Loucy (cell line): ENCODE measurements at regions not wholly inside any gene's neighbourhood (a gene's known extent, or its start where the extent isn't known, plus 50 kb on each side); places are given as distances from the start of the nearest gene placed in this dataset.

ENCODE experiments used
- H2AFZ ChIP-seq: fragments of 200-600 bp; sonication (generic); 2 replicates; pipeline ENCODE4 v1.6.0; 2016; ENCODE audit warnings: antibody characterized with exemption, mild to moderate bottlenecking, low read length, moderate library complexity
- H3F3A ChIP-seq: fragments of 200-600 bp; 2 replicates; pipeline ENCODE4 v1.6.0; 2016; ENCODE audit warnings: antibody characterized with exemption, low read depth, mild to moderate bottlenecking
- H3K27me3 ChIP-seq: fragments of 200-600 bp; sonication (generic); 2 replicates; pipeline ENCODE4 v1.6.1; 2014; ENCODE audit warnings: low read length, mild to moderate bottlenecking; ENCODE audit not compliant: insufficient read depth, poor library complexity, severe bottlenecking
- H3K36me3 ChIP-seq: fragments of 200-600 bp; sonication (generic); 2 replicates; pipeline ENCODE4 v1.6.1; 2016; ENCODE audit warnings: low read length; ENCODE audit not compliant: insufficient read depth
- H3K4me1 ChIP-seq: fragments of 200-600 bp; sonication (generic); 2 replicates; pipeline ENCODE4 v1.5.1; 2014; ENCODE audit warnings: low read length, mild to moderate bottlenecking; ENCODE audit not compliant: insufficient read depth, poor library complexity, severe bottlenecking
- H3K4me2 ChIP-seq: fragments of 200-600 bp; sonication (generic); 2 replicates; pipeline ENCODE4 v1.6.0; 2014; ENCODE audit warnings: antibody characterized with exemption, low read length, low read depth, mild to moderate bottlenecking; ENCODE audit not compliant: poor library complexity, severe bottlenecking
- H3K4me3 ChIP-seq: fragments of 200-600 bp; sonication (generic); 2 replicates; pipeline ENCODE4 v1.5.1; 2014; ENCODE audit warnings: low read length, mild to moderate bottlenecking, mixed read lengths; ENCODE audit not compliant: poor library complexity, severe bottlenecking
- H3K79me2 ChIP-seq: fragments of 200-600 bp; sonication (generic); 2 replicates; pipeline ENCODE4 v1.6.1; 2014; ENCODE audit warnings: low read length; ENCODE audit not compliant: insufficient read depth
- H3K9ac ChIP-seq: fragments of 200-600 bp; sonication (generic); 2 replicates; pipeline ENCODE4 v1.6.0; 2014; ENCODE audit warnings: mild to moderate bottlenecking, low read depth, low read length, moderate library complexity; ENCODE audit not compliant: poor library complexity, severe bottlenecking
- H3K9me2 ChIP-seq: fragments of 200-600 bp; sonication (generic); replicated peaks from 2 replicates; pipeline ENCODE4 v1.6.1; 2016; ENCODE audit warnings: low read depth, low read length, mixed read lengths
- H3K9me3 ChIP-seq: fragments of 200-600 bp; sonication (generic); 2 replicates; pipeline ENCODE4 v1.6.1; 2014; ENCODE audit warnings: mild to moderate bottlenecking, antibody characterized with exemption, low read length, low read depth; ENCODE audit not compliant: insufficient read depth
- H4K20me1 ChIP-seq: fragments of 200-600 bp; sonication (generic); 2 replicates; pipeline ENCODE4 v1.6.0; 2014; ENCODE audit warnings: antibody characterized with exemption, low read length, mild to moderate bottlenecking; ENCODE audit not compliant: insufficient read depth, poor library complexity, severe bottlenecking
- EZH2phosphoT487 ChIP-seq: fragments of 200-600 bp; IDR thresholded peaks from 2 replicates; pipeline ENCODE4 v1.6.1; 2018; ENCODE audit warnings: antibody characterized with exemption, mild to moderate bottlenecking, moderate library complexity, borderline replicate concordance
- TF ChIP-seq, protein P1 (sequence below): fragments of 200-600 bp; sonication (generic); conservative IDR thresholded peaks from 2 replicates; pipeline ENCODE4 v1.5.1; 2014; ENCODE audit warnings: mild to moderate bottlenecking, antibody characterized with exemption, low read length

DNA sequence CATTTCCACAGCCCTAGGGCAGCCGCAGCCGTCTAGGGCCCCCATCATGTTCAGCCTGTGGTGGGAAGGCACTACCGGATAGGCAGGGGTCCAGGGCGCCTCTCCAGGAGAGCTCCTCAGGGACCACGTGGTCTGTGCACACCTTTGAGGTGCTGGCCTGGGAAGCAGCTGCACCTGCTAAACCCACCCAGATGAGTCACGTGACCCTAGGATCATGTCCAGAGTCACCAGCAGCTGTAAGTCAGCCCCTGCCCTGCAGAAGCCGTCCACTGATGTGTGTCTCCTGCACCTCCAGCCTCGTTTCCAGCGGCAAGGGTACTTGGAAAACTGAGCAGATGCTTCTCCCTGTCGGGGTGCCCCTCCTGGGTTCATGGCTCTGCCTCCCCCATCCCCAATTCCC is 682.6 kb upstream of the SALL3 start:
- H3K4me3 ChIP-seq, result no peak overlapping the region

DNA sequence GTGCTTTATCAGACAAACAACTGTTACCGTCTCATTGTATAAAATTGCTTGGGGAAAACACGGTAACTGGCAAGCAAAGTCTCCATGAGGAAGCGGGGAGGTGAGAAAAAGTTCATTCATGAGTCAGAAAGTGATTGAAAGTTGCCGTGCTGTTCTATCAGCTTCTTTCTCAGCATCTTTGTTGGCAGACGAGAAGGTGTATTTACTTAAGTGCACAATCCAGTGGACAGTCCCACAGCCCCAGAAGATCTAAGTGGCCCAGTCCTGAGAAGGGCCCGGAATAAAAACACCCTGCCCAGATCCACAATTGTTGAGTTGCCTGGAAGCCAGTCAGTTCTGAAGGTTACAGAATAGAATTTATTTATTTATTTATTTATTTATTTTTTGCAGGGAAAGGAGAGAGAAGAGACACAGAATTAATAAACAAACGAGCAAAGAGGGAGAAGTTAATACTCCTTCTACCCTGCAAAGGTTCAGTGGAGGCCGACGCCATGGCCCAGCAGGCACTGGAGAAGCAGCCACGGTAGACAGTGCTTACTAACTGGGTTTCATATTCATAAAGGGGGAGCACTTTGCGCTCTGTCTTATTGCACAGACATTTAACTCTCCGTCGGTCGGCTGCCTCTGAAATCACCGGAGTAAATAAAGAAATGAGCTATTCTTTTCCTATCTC is 676.0 kb upstream of the SALL3 start:
- H3K79me2 ChIP-seq, result no peaks in the 10 kb centered on the region
- no peaks in the 10 kb centered on the region for H4K20me1 ChIP-seq
- no peak overlapping the region for H3K4me2 ChIP-seq
- H3K4me1 ChIP-seq, result no peaks in the 10 kb centered on the region
- H3K27me3 ChIP-seq, result no peaks in the 10 kb centered on the region
- no peak overlapping the region for H2AFZ ChIP-seq
- H3K9me2 ChIP-seq, result no peaks in the 10 kb centered on the region
- no peak overlapping the region for H3K9ac ChIP-seq
- no peaks in the 10 kb centered on the region for H3F3A ChIP-seq
- H3K36me3 ChIP-seq, result no peaks in the 10 kb centered on the region
- 0 out of 2 replicates have a peak, but pooled peaks cover 3% of the 10 kb centered on the region for H3K9me3 ChIP-seq
- TF ChIP-seq, protein P1, sequence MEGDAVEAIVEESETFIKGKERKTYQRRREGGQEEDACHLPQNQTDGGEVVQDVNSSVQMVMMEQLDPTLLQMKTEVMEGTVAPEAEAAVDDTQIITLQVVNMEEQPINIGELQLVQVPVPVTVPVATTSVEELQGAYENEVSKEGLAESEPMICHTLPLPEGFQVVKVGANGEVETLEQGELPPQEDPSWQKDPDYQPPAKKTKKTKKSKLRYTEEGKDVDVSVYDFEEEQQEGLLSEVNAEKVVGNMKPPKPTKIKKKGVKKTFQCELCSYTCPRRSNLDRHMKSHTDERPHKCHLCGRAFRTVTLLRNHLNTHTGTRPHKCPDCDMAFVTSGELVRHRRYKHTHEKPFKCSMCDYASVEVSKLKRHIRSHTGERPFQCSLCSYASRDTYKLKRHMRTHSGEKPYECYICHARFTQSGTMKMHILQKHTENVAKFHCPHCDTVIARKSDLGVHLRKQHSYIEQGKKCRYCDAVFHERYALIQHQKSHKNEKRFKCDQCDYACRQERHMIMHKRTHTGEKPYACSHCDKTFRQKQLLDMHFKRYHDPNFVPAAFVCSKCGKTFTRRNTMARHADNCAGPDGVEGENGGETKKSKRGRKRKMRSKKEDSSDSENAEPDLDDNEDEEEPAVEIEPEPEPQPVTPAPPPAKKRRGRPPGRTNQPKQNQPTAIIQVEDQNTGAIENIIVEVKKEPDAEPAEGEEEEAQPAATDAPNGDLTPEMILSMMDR, result no peak
- no peak for TF ChIP-seq EZH2phosphoT487
- H3K4me3 ChIP-seq, result no peak overlapping the region

More for the DNA sequence above, 682.6 kb upstream of the SALL3 start:
- H3K4me1 ChIP-seq, result no peaks in the 10 kb centered on the region
- H3F3A ChIP-seq, result no peaks in the 10 kb centered on the region
- peaks cover 6% of the 10 kb centered on the region; the same call in 1 of the 2 replicates for H3K9me3 ChIP-seq
- H3K4me2 ChIP-seq, result no peak overlapping the region
- H3K27me3 ChIP-seq, result no peaks in the 10 kb centered on the region
- no peak for TF ChIP-seq EZH2phosphoT487
- TF ChIP-seq, protein P1, result no peak
- no peaks in the 10 kb centered on the region for H3K36me3 ChIP-seq
- H3K79me2 ChIP-seq, result no peaks in the 10 kb centered on the region
- H4K20me1 ChIP-seq, result no peaks in the 10 kb centered on the region
- H3K9me2 ChIP-seq, result no peaks in the 10 kb centered on the region
- no peak overlapping the region for H3K9ac ChIP-seq
- no peak overlapping the region for H2AFZ ChIP-seq

DNA sequence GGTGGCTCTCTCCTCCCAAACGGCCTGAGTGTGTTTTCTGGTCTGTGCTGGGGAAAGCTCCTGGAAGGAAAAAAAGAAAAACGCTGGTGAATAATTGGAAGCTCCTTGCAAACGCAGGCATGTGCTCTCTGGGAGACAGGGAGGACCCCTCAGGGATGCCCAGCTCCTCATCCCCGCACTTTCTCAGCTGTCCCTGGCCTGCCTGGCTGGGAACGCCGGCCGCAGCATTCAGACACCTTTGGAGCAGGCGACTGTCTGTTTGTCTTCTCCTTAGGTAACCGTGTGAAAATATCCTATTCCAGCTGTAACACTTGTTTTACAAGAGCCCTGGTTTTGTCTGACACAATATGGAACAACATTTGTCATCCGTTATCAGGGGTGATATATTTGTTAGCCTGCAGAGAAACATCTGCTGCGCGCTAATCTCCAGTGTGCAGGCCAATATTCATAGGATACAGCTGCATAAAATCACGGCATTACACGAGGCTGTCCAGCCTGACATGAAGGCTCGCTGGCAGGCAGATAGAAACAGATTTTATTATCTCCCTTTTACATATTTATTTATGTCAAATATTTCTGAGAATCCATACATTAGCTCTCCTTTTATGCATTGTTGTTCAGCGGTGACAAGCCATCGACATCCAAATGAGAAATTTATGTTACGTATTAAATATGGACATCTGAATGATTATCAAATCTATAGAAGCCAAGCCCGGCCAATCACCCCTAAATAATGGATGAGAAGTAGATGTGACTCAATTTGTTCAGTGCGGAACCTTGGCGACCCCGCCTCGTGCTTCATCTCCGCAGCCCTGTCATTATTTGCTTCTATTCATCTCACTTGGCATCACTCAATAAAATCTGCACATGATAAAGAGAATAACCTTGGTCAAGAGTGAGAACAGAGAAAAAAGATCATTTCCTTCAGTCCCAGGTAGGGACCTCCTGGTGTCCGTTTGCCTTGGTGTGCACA is 675.1 kb upstream of the SALL3 start:
- H3F3A ChIP-seq, result no peaks in the 10 kb centered on the region
- no peak overlapping the region for H2AFZ ChIP-seq
- H3K9ac ChIP-seq, result no peak overlapping the region
- H3K4me1 ChIP-seq, result no peaks in the 10 kb centered on the region
- H4K20me1 ChIP-seq, result no peaks in the 10 kb centered on the region
- H3K36me3 ChIP-seq, result no peaks in the 10 kb centered on the region
- H3K9me3 ChIP-seq, result 0 out of 2 replicates have a peak, but pooled peaks cover 3% of the 10 kb centered on the region
- no peaks in the 10 kb centered on the region for H3K9me2 ChIP-seq
- TF ChIP-seq EZH2phosphoT487, result no peak
- TF ChIP-seq, protein P1, result no peak
- no peaks in the 10 kb centered on the region for H3K79me2 ChIP-seq
- no peaks in the 10 kb centered on the region for H3K27me3 ChIP-seq
- H3K4me3 ChIP-seq, result no peak overlapping the region
- H3K4me2 ChIP-seq, result no peak overlapping the region
